ENCODE measurements at regions not wholly inside any gene's neighbourhood (a gene's known extent, or its start where the extent isn't known, plus 50 kb on each side); places are given as distances from the start of the nearest gene placed in this dataset.

DNA sequence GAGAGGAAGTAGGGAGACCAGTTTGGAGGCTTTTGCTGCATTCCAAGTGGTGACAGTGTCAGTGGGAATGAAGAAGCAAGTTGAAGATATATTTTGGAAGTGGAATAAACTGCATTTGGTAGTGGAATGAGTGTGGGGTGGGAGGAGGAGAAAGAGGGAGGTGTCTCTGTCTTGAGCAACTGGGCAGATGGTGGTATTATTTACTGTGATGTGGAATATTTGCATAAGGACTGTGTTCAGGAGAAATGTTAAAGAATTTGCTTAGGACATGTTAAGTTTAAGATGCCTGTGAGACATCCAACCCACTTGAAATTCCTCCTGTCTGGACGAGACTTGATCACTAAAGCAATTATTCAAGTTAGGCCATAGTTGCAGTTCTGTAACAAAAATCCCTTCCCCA, 448.9 kb upstream of the AMOT start:
- Histone ChIP-seq H3K4me1 (ENCODE audit: control insufficient read depth, insufficient read depth, low read length) (peaks cover 12% of the 10 kb centered on the region), H3K27me3 (ENCODE audit: control insufficient read depth, insufficient read depth, low read length) (no peaks in the 10 kb centered on the region), H3K9me3 (ENCODE audit: control insufficient read depth, insufficient read depth, low read length) (no peaks in the 10 kb centered on the region), H3K9ac (ENCODE audit: low read depth, low read length) (no peak overlapping the region), H3K4me3 (ENCODE audit: low read depth, low read length) (no peak overlapping the region), H3K27ac (ENCODE audit: low read depth, low read length) (no peak overlapping the region), H3K36me3 (ENCODE audit: control insufficient read depth, insufficient read depth, low read length) (no peaks in the 10 kb centered on the region)

DNA sequence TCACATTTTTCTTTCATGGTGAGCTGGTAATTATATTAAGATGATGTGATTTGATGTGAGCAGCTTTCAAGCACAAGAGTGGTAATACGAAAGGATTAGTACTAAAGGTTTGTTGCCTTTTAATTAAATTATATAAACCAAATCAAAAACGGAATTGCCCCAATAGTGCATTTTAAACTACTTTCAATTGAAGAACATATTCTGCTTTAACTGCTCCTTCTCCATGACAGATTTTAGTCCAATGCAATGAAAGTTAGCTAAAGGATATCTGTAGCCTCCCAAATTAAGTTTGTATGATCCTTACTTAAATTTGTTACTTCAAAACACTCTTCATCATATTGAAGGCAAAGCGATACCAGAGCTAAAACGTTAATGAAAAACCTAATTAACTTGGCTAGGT, 447.1 kb upstream of the AMOT start:
- Histone ChIP-seq H3K36me3 (ENCODE audit: control insufficient read depth, insufficient read depth, low read length) (no peaks in the 10 kb centered on the region), H3K27ac (ENCODE audit: low read depth, low read length) (no peak overlapping the region), H3K4me3 (ENCODE audit: low read depth, low read length) (no peak overlapping the region), H3K4me1 (ENCODE audit: control insufficient read depth, insufficient read depth, low read length) (peaks cover 12% of the 10 kb centered on the region), H3K9me3 (ENCODE audit: control insufficient read depth, insufficient read depth, low read length) (no peaks in the 10 kb centered on the region), H3K9ac (ENCODE audit: low read depth, low read length) (no peak overlapping the region), H3K27me3 (ENCODE audit: control insufficient read depth, insufficient read depth, low read length) (no peaks in the 10 kb centered on the region)

DNA sequence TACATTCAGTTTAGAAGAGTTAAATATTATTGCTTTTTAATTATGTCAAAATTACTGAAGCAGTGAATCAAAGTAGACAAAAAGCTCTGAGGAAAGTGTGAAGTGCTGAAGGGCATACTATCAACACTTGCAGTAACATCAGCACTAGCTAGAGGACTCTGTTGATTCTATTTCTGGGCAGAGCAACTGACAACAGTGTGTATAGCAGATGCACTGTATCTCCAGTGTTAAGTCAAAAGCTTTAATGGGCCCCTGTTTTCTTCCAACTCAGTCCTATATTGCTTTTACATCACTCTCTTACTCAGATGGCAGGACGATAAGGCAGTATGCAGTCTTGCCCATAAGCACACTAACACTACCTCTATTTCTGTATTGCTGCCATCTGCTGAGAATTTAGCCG, 435.2 kb upstream of the AMOT start:
- no peak overlapping the region for H3K27ac ChIP-seq (ENCODE audit: low read depth, low read length)

DNA sequence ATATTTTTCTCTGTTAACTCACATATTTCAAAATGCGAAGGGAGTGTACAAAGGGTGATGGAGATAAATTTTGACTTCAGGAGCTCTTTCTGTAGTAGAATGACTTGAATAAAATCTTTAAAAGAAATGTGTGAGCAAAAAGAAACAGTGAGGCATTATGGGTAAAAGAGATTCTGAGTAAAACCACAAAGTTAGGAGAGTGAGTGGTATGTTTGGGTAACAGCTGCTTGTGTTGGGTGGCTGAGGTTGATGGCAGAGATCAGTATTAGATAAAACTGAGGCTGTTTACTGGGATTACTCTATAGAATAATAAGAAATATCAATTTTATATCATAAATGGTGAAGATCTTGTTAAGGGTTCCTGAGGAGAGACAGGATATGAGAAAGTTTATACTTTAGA, 434.2 kb upstream of the AMOT start:
- no peaks in the 10 kb centered on the region for H3K4me1 ChIP-seq (ENCODE audit: control insufficient read depth, insufficient read depth, low read length)
- H3K27ac ChIP-seq (ENCODE audit: low read depth, low read length) = no peak overlapping the region
- H3K4me3 ChIP-seq (ENCODE audit: low read depth, low read length) = no peak overlapping the region
- no peak overlapping the region for H3K9ac ChIP-seq (ENCODE audit: low read depth, low read length)
- H3K27me3 ChIP-seq (ENCODE audit: control insufficient read depth, insufficient read depth, low read length) = no peaks in the 10 kb centered on the region
- H3K9me3 ChIP-seq (ENCODE audit: control insufficient read depth, insufficient read depth, low read length) = no peaks in the 10 kb centered on the region
- H3K36me3 ChIP-seq (ENCODE audit: control insufficient read depth, insufficient read depth, low read length) = no peaks in the 10 kb centered on the region

More for the DNA sequence above, 435.2 kb upstream of the AMOT start:
- Histone ChIP-seq H3K4me3 (ENCODE audit: low read depth, low read length) (no peak overlapping the region), H3K36me3 (ENCODE audit: control insufficient read depth, insufficient read depth, low read length) (no peaks in the 10 kb centered on the region), H3K9ac (ENCODE audit: low read depth, low read length) (no peak overlapping the region), H3K27me3 (ENCODE audit: control insufficient read depth, insufficient read depth, low read length) (no peaks in the 10 kb centered on the region), H3K9me3 (ENCODE audit: control insufficient read depth, insufficient read depth, low read length) (no peaks in the 10 kb centered on the region), H3K4me1 (ENCODE audit: control insufficient read depth, insufficient read depth, low read length) (0 out of 2 replicates have a peak, but pooled peaks cover 2% of the 10 kb centered on the region)

DNA sequence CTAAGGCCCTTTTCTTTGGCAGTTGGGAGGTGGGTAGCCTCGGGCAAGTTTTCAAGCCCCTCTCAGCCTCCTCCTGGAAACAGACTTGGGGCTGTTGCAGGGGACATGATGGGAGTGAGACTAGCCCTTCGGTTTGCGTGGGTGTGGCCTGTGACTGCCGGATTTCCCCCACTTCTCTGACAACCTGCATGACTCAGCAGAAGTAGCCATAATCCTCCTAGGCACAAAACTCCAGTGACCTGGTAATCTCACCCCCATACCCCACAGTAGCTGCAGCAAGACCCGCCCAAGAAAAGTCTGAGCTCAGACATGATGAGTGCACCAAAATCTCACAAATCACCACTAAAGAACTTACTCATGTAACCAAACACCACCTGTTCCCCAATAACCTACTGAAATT, 433.7 kb upstream of the AMOT start:
- H3K36me3 ChIP-seq (ENCODE audit: control insufficient read depth, insufficient read depth, low read length) = no peaks in the 10 kb centered on the region
- no peak overlapping the region for H3K27ac ChIP-seq (ENCODE audit: low read depth, low read length)
- no peak overlapping the region for H3K4me3 ChIP-seq (ENCODE audit: low read depth, low read length)
- no peaks in the 10 kb centered on the region for H3K27me3 ChIP-seq (ENCODE audit: control insufficient read depth, insufficient read depth, low read length)
- no peaks in the 10 kb centered on the region for H3K9me3 ChIP-seq (ENCODE audit: control insufficient read depth, insufficient read depth, low read length)
- H3K9ac ChIP-seq (ENCODE audit: low read depth, low read length) = no peak overlapping the region
- no peaks in the 10 kb centered on the region for H3K4me1 ChIP-seq (ENCODE audit: control insufficient read depth, insufficient read depth, low read length)

DNA sequence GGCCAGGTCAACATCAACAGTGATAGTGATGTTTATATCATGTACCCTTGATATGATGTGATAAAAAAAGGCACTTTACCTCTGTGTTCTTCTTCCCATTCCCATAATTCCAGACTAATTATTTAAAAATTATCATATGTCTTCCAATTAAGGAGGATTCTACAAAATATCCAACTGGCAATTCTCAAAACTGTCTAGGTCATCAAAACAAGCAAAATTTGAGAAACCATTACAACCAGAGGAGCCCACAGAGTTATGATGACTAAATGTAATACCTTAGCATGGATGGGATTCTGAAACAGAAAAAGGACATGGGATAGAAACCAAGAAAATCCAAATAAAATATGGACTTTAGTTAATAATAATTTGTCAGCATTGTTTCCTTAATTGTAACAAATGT, 428.6 kb upstream of the AMOT start:
- H3K9ac ChIP-seq (ENCODE audit: low read depth, low read length) = no peak overlapping the region
- H3K27me3 ChIP-seq (ENCODE audit: control insufficient read depth, insufficient read depth, low read length) = peaks cover 4% of the 10 kb centered on the region
- no peak overlapping the region for H3K27ac ChIP-seq (ENCODE audit: low read depth, low read length)

DNA sequence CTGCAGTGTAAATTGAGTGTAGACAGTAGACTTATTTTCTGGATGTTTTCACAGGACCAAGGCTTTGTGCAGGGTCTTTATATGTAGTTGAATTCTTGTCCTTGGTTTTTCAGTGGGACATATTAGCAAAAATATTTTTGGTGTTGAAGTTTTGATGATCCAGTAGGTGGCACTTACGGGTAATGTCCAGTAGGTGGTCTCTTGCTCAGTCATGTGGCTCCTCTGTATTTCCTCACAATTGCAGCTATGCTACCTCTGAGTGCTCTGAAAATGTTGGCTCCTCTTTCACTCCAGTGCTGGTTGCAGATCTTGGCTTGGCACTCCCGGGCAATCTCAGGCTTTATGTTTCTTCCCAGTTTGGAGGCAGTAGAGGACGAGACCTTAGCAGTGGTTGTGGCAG, 419.8 kb upstream of the AMOT start:
- Histone ChIP-seq H3K9me3 (ENCODE audit: control insufficient read depth, insufficient read depth, low read length) (no peaks in the 10 kb centered on the region), H3K4me3 (ENCODE audit: low read depth, low read length) (no peak overlapping the region), H3K4me1 (ENCODE audit: control insufficient read depth, insufficient read depth, low read length) (no peaks in the 10 kb centered on the region), H3K27me3 (ENCODE audit: control insufficient read depth, insufficient read depth, low read length) (peaks cover 7% of the 10 kb centered on the region; the same call in 1 of the 2 replicates), H3K27ac (ENCODE audit: low read depth, low read length) (no peak overlapping the region), H3K9ac (ENCODE audit: low read depth, low read length) (no peak overlapping the region), H3K36me3 (ENCODE audit: control insufficient read depth, insufficient read depth, low read length) (no peaks in the 10 kb centered on the region)

More for the DNA sequence above, 428.6 kb upstream of the AMOT start:
- H3K36me3 ChIP-seq (ENCODE audit: control insufficient read depth, insufficient read depth, low read length) = no peaks in the 10 kb centered on the region
- no peaks in the 10 kb centered on the region for H3K4me1 ChIP-seq (ENCODE audit: control insufficient read depth, insufficient read depth, low read length)
- H3K9me3 ChIP-seq (ENCODE audit: control insufficient read depth, insufficient read depth, low read length) = no peaks in the 10 kb centered on the region
- no peak overlapping the region for H3K4me3 ChIP-seq (ENCODE audit: low read depth, low read length)

DNA sequence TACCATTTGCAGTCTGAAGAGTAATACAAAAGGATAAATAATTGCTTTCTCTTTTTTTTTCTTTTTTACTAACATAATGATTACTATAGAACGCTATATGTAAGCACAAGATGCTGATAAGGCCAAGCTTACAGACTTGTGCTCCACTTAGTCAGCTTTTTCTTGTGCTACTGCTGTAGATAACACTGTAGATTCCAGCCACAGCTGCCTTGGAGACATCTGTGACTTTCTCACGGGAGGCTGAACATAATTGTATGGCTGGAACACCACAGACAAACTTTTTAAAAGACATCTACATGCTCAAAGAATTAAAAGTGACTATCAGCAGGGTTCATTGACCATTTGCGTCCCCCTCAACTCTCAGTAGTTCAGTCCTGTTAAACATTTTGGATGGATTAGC, 381.7 kb upstream of the AMOT start:
- 0 out of 2 replicates have a peak, but pooled peaks cover 8% of the 10 kb centered on the region for H3K27me3 ChIP-seq (ENCODE audit: control insufficient read depth, insufficient read depth, low read length)
- H3K9me3 ChIP-seq (ENCODE audit: control insufficient read depth, insufficient read depth, low read length) = no peaks in the 10 kb centered on the region
- no peaks in the 10 kb centered on the region for H3K36me3 ChIP-seq (ENCODE audit: control insufficient read depth, insufficient read depth, low read length)
- no peak overlapping the region for H3K27ac ChIP-seq (ENCODE audit: low read depth, low read length)
- H3K4me1 ChIP-seq (ENCODE audit: control insufficient read depth, insufficient read depth, low read length) = peaks cover 4% of the 10 kb centered on the region; the same call in 1 of the 2 replicates
- no peak overlapping the region for H3K4me3 ChIP-seq (ENCODE audit: low read depth, low read length)
- no peak overlapping the region for H3K9ac ChIP-seq (ENCODE audit: low read depth, low read length)

DNA sequence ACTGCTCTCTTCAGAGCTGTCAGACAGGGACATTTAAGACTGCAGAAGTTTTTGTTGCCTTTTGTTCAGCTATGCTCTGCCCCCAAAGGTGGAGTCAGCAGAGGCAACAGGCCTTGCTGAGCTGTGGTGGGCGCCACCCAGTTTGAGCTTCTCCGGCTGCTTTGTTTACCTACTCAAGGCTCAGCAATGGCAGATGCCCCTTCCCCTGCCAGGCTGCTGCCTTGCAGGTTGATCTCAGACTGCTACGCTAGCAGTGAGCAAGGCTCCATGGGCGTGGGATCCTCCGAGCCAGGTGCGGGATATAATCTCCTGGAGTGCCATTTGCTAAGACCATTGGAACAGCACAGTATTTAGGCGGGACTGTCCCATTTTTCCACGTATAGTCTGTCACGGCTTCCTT, 371.4 kb upstream of the AMOT start:
- no peaks in the 10 kb centered on the region; the same call in 1 of the 2 replicates for H3K36me3 ChIP-seq (ENCODE audit: control insufficient read depth, insufficient read depth, low read length)
- no peak overlapping the region for H3K9ac ChIP-seq (ENCODE audit: low read depth, low read length)
- H3K27me3 ChIP-seq (ENCODE audit: control insufficient read depth, insufficient read depth, low read length) = no peaks in the 10 kb centered on the region
- H3K4me1 ChIP-seq (ENCODE audit: control insufficient read depth, insufficient read depth, low read length) = no peaks in the 10 kb centered on the region
- H3K9me3 ChIP-seq (ENCODE audit: control insufficient read depth, insufficient read depth, low read length) = peaks cover 21% of the 10 kb centered on the region
- H3K4me3 ChIP-seq (ENCODE audit: low read depth, low read length) = no peak overlapping the region
- H3K27ac ChIP-seq (ENCODE audit: low read depth, low read length) = no peak overlapping the region

DNA sequence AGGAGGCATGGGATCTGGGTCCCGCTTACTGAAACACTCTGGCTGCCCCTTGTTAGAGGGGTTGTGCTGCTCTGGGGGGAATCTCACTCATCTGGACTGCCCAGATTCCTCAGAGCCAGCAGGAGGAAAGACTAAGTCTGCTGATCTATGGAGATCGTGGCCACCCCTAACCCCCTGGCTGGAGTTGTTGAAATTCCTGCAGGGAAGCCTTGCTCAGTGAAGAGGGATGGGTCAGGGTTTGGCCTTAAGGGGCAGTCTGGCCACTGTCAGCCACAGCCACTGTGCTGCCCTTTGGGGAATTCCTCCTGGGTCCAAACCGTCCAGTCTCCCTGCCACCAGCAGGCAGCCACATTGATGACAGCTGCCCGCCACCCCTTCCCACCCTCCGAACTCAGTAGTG, 362.0 kb upstream of the AMOT start:
- no peaks in the 10 kb centered on the region for H3K9me3 ChIP-seq (ENCODE audit: control insufficient read depth, insufficient read depth, low read length)
- no peaks in the 10 kb centered on the region for H3K4me1 ChIP-seq (ENCODE audit: control insufficient read depth, insufficient read depth, low read length)
- no peaks in the 10 kb centered on the region for H3K36me3 ChIP-seq (ENCODE audit: control insufficient read depth, insufficient read depth, low read length)
- H3K9ac ChIP-seq (ENCODE audit: low read depth, low read length) = no peak overlapping the region
- H3K27ac ChIP-seq (ENCODE audit: low read depth, low read length) = no peak overlapping the region
- no peaks in the 10 kb centered on the region for H3K27me3 ChIP-seq (ENCODE audit: control insufficient read depth, insufficient read depth, low read length)
- no peak overlapping the region for H3K4me3 ChIP-seq (ENCODE audit: low read depth, low read length)

DNA sequence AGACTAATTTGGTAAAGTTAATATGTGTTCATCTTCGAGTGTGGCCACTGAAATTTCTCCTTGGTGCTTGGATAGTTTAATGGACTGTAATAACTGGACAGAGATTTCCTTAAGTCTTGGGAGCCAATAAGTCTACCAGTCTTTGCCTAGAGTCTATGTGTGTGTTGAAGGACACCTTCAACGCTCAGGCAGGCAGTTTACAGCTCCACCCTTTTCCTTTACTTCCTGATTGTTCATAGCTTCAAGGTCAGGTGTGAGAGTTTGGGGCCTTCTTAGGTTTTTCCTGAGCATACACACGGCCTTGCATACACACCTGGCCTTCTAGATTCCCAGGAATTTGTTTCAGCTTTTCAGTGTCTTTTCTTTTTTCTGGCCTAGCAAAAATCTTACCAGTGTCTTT, 355.3 kb upstream of the AMOT start:
- Histone ChIP-seq H3K27me3 (ENCODE audit: control insufficient read depth, insufficient read depth, low read length) (no peaks in the 10 kb centered on the region; the same call in 1 of the 2 replicates), H3K4me3 (ENCODE audit: low read depth, low read length) (no peak overlapping the region), H3K36me3 (ENCODE audit: control insufficient read depth, insufficient read depth, low read length) (no peaks in the 10 kb centered on the region), H3K27ac (ENCODE audit: low read depth, low read length) (no peak overlapping the region), H3K9me3 (ENCODE audit: control insufficient read depth, insufficient read depth, low read length) (peaks cover 7% of the 10 kb centered on the region), H3K4me1 (ENCODE audit: control insufficient read depth, insufficient read depth, low read length) (no peaks in the 10 kb centered on the region), H3K9ac (ENCODE audit: low read depth, low read length) (no peak overlapping the region)

DNA sequence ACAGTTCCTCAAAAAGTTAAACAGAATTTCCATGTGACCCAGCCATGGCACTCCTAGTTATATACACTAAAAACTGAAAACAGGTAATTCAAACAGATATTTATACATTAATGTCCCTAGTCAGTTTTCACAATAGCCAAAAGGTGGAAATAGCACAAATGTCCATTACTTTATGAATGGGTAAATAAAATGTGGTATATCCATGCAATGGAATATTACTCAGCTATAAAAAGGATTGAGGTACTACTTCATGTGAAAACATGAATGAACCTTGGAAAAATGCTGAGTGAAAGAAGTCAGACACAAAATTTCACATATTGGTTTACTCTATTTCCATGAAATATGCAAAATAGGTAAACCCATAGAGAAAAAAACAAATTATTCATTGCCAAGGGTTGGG, 351.8 kb upstream of the AMOT start:
- no peak overlapping the region for H3K27ac ChIP-seq (ENCODE audit: low read depth, low read length)
- H3K27me3 ChIP-seq (ENCODE audit: control insufficient read depth, insufficient read depth, low read length) = no peaks in the 10 kb centered on the region; the same call in 1 of the 2 replicates
- H3K9me3 ChIP-seq (ENCODE audit: control insufficient read depth, insufficient read depth, low read length) = peaks cover 7% of the 10 kb centered on the region
- no peak overlapping the region for H3K4me3 ChIP-seq (ENCODE audit: low read depth, low read length)
- H3K36me3 ChIP-seq (ENCODE audit: control insufficient read depth, insufficient read depth, low read length) = no peaks in the 10 kb centered on the region
- H3K9ac ChIP-seq (ENCODE audit: low read depth, low read length) = no peak overlapping the region
- no peaks in the 10 kb centered on the region for H3K4me1 ChIP-seq (ENCODE audit: control insufficient read depth, insufficient read depth, low read length)
